ENCODE measurements at regions not wholly inside any gene's neighbourhood (a gene's known extent, or its start where the extent isn't known, plus 50 kb on each side); places are given as distances from the start of the nearest gene placed in this dataset.

- Mint-ChIP-seq H3K27ac (no peak overlapping the region), H3K4me3 (no peak overlapping the region), H3K36me3 (ENCODE audit: low read depth) (peaks cover 6% of the 10 kb centered on the region; the same call in 2 of the 3 replicates), H3K27me3 (ENCODE audit: insufficient read depth, low read depth, poor library complexity) (no peaks in the 10 kb centered on the region), H3K9me3 (peaks cover 23% of the 10 kb centered on the region), H3K4me1 (no peaks in the 10 kb centered on the region)
- Histone ChIP-seq H3F3A (replicated peaks; ENCODE audit: low read depth) (no peaks in the 10 kb centered on the region), H3K4me1 (ENCODE audit: insufficient read depth) (no peaks in the 10 kb centered on the region), H2AFZ (no peak overlapping the region), H4K20me1 (replicated peaks; ENCODE audit: insufficient read depth) (no peaks in the 10 kb centered on the region), H3K27me3 (ENCODE audit: insufficient read depth) (no peaks in the 10 kb centered on the region), H3K4me3 (no peak overlapping the region), H3K9me2 (ENCODE audit: insufficient read depth) (0 out of 2 replicates have a peak, but pooled peaks cover 20% of the 10 kb centered on the region), H3K27ac (ENCODE audit: low read depth) (no peak overlapping the region), H3K4me2 (no peak overlapping the region), H3K79me2 (replicated peaks; ENCODE audit: insufficient read depth) (no peaks in the 10 kb centered on the region), H3K36me3 (ENCODE audit: insufficient read depth) (no peaks in the 10 kb centered on the region)
- TF ChIP-seq CTCF (conservative IDR thresholded peaks at IDR 0.05; ENCODE audit: low read depth in 2 of 2) (no peak), STAT1 (IDR thresholded peaks at IDR 0.05; ENCODE audit: unreplicated experiment) (no peak), ZNF462 (CRISPR knock-in tag; IDR thresholded peaks at IDR 0.05) (no peak), ZNF114 (CRISPR knock-in tag; IDR thresholded peaks at IDR 0.05) (no peak), ZNF331 (CRISPR knock-in tag; IDR thresholded peaks at IDR 0.05; ENCODE audit: low read depth) (no peak), REST (IDR thresholded peaks at IDR 0.05; ENCODE audit: unreplicated experiment) (no peak), EZH2 (IDR thresholded peaks at IDR 0.05; ENCODE audit: low read depth, unreplicated experiment) (no peak), JUNB (IDR thresholded peaks at IDR 0.05; ENCODE audit: unreplicated experiment) (no peak), NANOG (IDR thresholded peaks at IDR 0.05; ENCODE audit: borderline replicate concordance) (no peak), ETS1 (IDR thresholded peaks at IDR 0.05) (no peak), EZH2phosphoT487 (IDR thresholded peaks at IDR 0.05; ENCODE audit: unreplicated experiment) (no peak), CREB1 (CRISPR knock-in tag; IDR thresholded peaks at IDR 0.05; ENCODE audit: low read depth) (no peak), POLR2AphosphoS5 (IDR thresholded peaks at IDR 0.05; ENCODE audit: low read depth) (no peak)
- ATAC-seq (no peak), DNase-seq (ENCODE audit: low spot score) (no peak)
Observed at GRCh38 chr11:87954476-87954875, 220.8 kb downstream of the RAB38 start.

All from GM23338 (cell line).